Pancreas (tissue), 10 donors: ENCODE measurements at regions not wholly inside any gene's neighbourhood (a gene's known extent, or its start where the extent isn't known, plus 50 kb on each side); places are given as distances from the start of the nearest gene placed in this dataset.

Experiments
- ATAC-seq, 4 donors: fragments of 200-7000 bp; cut with Tn5 transposase; one replicate each; pipeline versions ENCODE4 v1.8.0 to v1.9.1; 2020; ENCODE audit warnings: mild to moderate bottlenecking in 4 of 4, moderate library complexity in 4 of 4
- DNase-seq, 6 donors: peaks; one replicate each; pipeline ENCODE4 v3.0.0-alpha.2; 2020
- FAIRE-seq: peaks from 2 replicates; lab custom pipeline; 2012; peaks lifted over from hg19 to GRCh38; lab: Jason Lieb, UNC
- H3K27ac ChIP-seq, 4 donors: fragments of 200-600 bp; sonication (generic); 1 replicate in 3 of 4; 2 replicates in 1 of 4; pipeline versions ENCODE4 v1.5.0 to v1.8.0; 2020
- H3K27me3 ChIP-seq, 4 donors: fragments of 200-600 bp; one replicate each; pipeline ENCODE4 v1.8.0; 2021
- H3K36me3 ChIP-seq, 3 donors: fragments of 200-600 bp; sonication (generic) in 1 of 3; one replicate each; pipeline versions ENCODE4 v1.5.0 to v1.8.0; 2020 to 2021
- H3K4me1 ChIP-seq, 3 donors: fragments of 200-600 bp; one replicate each; pipeline ENCODE4 v1.8.0; 2021
- H3K4me3 ChIP-seq, 4 donors: fragments of 200-600 bp; sonication (generic) in 2 of 4; one replicate each; pipeline versions ENCODE4 v1.5.0 to v1.8.0; 2020 to 2021
- H3K9me3 ChIP-seq, 4 donors: fragments of 200-600 bp; one replicate each; pipeline ENCODE4 v1.8.0; 2021
- WGBS, 2 donors: extraction: QIAGEN DNeasy Blood & Tissue Kit; methylation state at CpG; one replicate each; pipeline ENCODE4 v1.1.7; 2013; 5-methylcytosine and 5-hydroxymethylcytosine counted together
- intact Hi-C, 3 donors: fragments of 100-400 bp; cut with DNase I; formaldehyde crosslinking; loops; one replicate each; pipeline versions ENCODE4 v1.11.1 to v1.14.2; 2022
- TF ChIP-seq, protein P1 (sequence below), 4 donors: fragments of 200-600 bp; sonication (generic) in 3 of 4; IDR thresholded peaks; one replicate each; pipeline versions ENCODE4 v1.5.0 to v1.8.0; 2021; ENCODE audit warnings: antibody characterized with exemption in 4 of 4
- donor health status: healthy with polysubstance abuse.
- donor health status: DM: no; HTN: no; CAD: no; lungs with moderate emphysema.
- donor health status: DM: no; HTN: no; CAD: no.
- donor health status: control.
- donor health status: control.
- donor health status: Bipolar disorder and iron deficiency.
- donor health status: DM: yes; HTN: yes; CAD: no.
- donor health status: DM: no; HTN: no; CAD: no.
- donor health status: DM: no; HTN: no; CAD: no.
- donor health status: DM: yes; HTN: yes; CAD: no.

DNA sequence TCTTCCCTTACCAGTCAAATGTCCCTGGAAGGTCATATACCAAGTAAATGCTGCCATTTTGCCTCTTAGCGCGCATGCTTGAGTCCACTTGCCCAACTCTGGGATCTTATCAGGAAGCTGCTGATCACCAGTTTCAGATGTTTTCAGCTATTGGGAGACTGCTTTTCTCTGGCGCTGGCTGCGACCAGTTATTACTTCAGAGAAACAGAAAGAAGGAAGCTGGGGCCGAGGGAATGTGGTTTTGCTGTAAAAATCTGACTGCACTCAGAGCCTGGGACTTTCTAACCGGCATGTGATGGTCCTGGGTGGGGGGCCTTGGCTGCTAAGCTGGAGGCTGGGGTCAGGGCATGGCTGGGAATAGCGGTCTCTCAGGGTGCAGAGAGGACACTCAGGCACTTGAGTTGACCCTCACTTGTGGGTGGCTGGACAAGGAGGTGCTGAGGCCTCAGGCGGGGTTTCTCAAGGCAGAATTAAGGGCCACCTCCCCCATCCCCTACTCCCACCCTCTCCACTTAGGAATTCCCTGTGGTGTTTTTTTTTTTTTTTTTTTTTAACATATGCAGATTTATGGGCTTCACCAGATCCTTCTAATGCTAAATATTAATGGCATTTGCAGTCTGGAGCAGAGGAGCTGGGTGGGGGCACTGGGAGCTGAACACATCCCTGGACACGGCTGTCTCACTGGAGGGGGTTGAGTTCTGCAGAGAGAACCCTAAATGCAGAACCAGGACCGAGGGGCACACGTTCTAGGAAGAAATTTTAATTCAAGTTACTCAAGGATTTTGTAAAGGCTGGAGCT is 145.8 kb downstream of the CYLD start:
- H3K9me3 ChIP-seq = no peaks in the 10 kb centered on the region
- FAIRE-seq = no peak
- TF ChIP-seq, protein P1, sequence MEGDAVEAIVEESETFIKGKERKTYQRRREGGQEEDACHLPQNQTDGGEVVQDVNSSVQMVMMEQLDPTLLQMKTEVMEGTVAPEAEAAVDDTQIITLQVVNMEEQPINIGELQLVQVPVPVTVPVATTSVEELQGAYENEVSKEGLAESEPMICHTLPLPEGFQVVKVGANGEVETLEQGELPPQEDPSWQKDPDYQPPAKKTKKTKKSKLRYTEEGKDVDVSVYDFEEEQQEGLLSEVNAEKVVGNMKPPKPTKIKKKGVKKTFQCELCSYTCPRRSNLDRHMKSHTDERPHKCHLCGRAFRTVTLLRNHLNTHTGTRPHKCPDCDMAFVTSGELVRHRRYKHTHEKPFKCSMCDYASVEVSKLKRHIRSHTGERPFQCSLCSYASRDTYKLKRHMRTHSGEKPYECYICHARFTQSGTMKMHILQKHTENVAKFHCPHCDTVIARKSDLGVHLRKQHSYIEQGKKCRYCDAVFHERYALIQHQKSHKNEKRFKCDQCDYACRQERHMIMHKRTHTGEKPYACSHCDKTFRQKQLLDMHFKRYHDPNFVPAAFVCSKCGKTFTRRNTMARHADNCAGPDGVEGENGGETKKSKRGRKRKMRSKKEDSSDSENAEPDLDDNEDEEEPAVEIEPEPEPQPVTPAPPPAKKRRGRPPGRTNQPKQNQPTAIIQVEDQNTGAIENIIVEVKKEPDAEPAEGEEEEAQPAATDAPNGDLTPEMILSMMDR (IDR thresholded peaks at IDR 0.05) = no peak
- no peaks in the 10 kb centered on the region for H3K36me3 ChIP-seq
- no peak for ATAC-seq
- intact Hi-C loops = no loop called here
- no peaks in the 10 kb centered on the region for H3K4me1 ChIP-seq
- H3K27me3 ChIP-seq = no peaks in the 10 kb centered on the region
- no peak for DNase-seq
- no peak overlapping the region for H3K4me3 ChIP-seq
- 69 to 82% methylated on average over 11 of the region's 11 CpGs for WGBS, 2 donors
- no peak overlapping the region for H3K27ac ChIP-seq

DNA sequence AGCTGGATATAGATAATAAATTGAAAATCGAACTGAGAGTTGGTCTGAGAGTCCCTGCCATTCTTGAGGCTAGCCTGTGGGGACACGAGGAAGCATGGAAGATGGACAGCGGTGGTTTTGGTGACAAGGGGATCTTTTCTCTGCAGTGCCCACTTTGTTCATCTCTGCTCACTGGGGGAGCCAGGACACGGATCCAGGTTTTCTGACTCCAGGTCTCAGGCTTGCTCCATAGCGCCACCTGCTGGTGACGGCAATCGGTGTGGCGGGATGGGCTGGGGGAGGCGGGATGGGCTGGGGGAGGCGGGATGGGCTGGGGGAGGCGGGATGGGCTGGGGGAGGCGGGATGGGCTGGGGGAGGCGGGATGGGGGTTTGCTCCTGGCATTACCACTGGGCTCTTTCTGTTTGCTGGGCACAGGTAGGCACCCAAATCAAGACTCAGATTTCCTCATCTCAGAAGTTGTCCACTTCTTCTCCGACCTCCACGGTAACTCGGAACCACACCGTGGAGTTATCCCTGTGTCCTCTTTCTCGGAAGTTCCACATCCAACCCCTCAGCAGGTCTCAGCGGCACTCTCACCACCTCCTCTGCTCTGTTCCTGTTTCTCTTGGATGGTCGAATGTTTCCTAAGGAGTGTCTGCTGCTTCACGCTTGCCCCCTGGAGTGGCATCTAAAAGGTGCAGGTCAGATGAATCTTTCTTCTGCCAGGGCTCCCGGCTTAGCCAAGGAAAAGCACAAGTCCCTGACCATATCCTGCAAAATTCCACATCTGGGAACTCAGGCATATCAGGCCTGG is 142.4 kb downstream of the CYLD start:
- TF ChIP-seq, protein P1 (IDR thresholded peaks at IDR 0.05) = no peak
- 57 to 59% methylated on average over 19 to 22 of the region's 22 CpGs for WGBS, 2 donors
- H3K27ac ChIP-seq = no peak overlapping the region
- no peaks in the 10 kb centered on the region for H3K27me3 ChIP-seq
- H3K4me3 ChIP-seq = no peak overlapping the region
- no peaks in the 10 kb centered on the region for H3K4me1 ChIP-seq
- intact Hi-C loops = no loop called here
- ATAC-seq = no peak
- no peaks in the 10 kb centered on the region for H3K36me3 ChIP-seq
- FAIRE-seq = no peak
- H3K9me3 ChIP-seq = no peaks in the 10 kb centered on the region
- peak in 1 of 6 donors; percentile 31 for DNase-seq

DNA sequence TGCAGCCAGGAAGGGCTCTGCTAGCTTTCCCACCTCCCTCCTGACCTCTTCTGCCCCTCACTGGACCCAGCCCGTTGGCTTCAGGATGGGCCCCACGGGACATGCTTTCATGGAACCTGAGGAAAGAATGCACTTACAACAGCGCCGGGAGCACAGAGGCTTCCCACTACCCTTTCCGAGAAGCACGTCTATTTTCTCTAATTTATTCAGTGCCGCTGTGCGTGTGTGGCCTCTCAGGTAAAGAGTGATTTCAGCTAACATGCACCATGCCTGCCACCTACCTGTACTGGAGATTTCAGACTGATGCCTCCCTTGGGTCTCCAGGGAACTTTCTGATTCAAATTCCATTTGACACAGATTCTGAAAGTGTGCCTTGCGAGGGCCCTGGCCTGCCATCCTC is 140.1 kb downstream of the CYLD start:
- no peak for FAIRE-seq
- TF ChIP-seq, protein P1 (IDR thresholded peaks at IDR 0.05) = no peak
- ATAC-seq = no peak
- no peaks in the 10 kb centered on the region for H3K4me1 ChIP-seq
- no peak for DNase-seq
- intact Hi-C loops = no loop called here
- 82 to 88% methylated on average over 9 of the region's 9 CpGs for WGBS, 2 donors
- H3K27ac ChIP-seq = no peak overlapping the region
- H3K27me3 ChIP-seq = no peaks in the 10 kb centered on the region
- H3K9me3 ChIP-seq = no peaks in the 10 kb centered on the region
- no peak overlapping the region for H3K4me3 ChIP-seq
- no peaks in the 10 kb centered on the region for H3K36me3 ChIP-seq

DNA sequence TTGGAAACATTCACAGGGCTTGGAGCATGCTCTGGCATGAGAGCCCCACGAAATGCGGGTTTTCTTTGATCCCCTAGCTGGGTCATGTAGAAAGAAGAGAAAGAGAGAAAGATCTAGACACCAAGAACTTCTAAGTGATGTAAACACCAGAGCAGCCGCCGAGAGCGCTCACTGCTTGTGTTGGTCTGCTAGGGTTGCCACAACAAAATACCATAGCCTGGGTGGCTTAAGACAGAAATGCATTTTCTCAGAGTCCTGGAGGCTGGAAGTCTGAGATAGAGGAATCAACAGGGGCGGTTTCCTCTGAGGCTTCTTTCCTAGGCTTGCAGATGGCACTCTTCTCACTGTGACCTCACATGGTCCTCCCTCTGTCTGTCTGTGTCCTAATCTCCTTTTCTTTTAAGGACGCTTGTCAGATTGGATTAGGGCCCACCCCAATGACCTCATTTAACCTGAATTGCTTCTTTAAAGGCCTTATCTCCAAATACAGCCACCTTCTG is 139.5 kb downstream of the CYLD start:
- DNase-seq (no peak), ATAC-seq (peak in 1 of 4 donors; percentile 19), FAIRE-seq (no peak)
- intact Hi-C loops = no loop called here
- Histone ChIP-seq H3K27ac (no peak overlapping the region), H3K27me3 (no peaks in the 10 kb centered on the region), H3K4me1 (no peaks in the 10 kb centered on the region), H3K4me3 (no peak overlapping the region), H3K36me3 (no peaks in the 10 kb centered on the region), H3K9me3 (no peaks in the 10 kb centered on the region)
- WGBS, 2 donors = 65 to 66% methylated on average over 7 of the region's 7 CpGs
- TF ChIP-seq, protein P1 (IDR thresholded peaks at IDR 0.05) = no peak
